ENCODE measurements at regions not wholly inside any gene's neighbourhood (a gene's known extent, or its start where the extent isn't known, plus 50 kb on each side); places are given as distances from the start of the nearest gene placed in this dataset.

DNA sequence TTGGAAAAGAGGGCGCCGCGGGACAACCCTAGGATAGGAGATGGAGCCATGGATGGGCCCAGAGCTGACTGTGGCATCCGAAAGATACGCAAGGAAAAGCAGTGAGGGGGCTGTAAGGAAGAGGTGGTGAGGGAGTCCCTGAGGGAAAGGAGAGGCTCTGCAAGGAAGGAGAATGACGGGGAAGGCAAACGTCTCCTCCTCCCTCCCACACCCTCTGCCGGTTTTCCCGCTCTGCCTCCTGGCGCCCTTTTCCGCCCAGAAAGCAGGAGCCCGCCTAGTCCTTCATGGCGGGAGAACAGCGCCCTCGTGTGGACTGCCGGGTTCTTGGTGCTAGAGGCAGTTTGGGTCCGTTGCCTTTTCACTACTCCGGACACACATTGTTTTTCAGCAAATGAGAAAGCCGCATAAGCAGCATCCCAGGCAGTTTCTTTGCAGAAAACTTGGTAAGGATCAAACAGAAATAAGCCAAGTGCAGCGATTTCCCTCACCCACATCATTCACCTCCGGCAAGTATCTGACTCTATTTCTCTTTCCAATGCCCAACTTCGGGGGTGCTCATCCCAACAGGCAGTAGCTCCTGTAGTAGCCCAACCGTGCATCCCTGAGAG is 200.4 kb downstream of the INO80D start (continued):
- TF ChIP-seq, protein P1, sequence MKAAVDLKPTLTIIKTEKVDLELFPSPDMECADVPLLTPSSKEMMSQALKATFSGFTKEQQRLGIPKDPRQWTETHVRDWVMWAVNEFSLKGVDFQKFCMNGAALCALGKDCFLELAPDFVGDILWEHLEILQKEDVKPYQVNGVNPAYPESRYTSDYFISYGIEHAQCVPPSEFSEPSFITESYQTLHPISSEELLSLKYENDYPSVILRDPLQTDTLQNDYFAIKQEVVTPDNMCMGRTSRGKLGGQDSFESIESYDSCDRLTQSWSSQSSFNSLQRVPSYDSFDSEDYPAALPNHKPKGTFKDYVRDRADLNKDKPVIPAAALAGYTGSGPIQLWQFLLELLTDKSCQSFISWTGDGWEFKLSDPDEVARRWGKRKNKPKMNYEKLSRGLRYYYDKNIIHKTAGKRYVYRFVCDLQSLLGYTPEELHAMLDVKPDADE (IDR thresholded peaks at IDR 0.05), result no peak
- TF ChIP-seq ZNF114 (CRISPR knock-in tag; IDR thresholded peaks at IDR 0.05) (no peak), NANOG (IDR thresholded peaks at IDR 0.05; ENCODE audit: borderline replicate concordance) (no peak)

DNA sequence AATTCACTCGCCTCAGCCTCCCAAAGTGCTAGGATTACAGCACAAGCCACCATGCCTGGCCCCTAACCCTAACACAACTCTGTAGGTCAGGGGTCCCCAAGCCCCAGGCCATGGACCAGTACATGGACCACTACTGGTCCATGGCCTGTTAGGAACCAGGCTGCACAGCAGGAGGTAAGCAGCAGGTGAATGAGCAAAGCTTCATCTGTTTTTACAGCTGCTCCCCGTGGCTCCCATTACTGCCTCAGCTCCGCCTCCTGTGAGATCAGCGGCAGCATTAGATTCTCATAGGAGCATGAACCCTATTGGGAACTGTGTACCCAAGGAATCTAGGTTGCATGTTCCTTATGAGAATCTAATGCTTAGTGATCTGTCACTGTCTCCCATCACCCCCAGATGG is 201.7 kb downstream of the NRP2 start:
- H3K4me1 Mint-ChIP-seq, result peaks cover 10% of the 10 kb centered on the region; the same call in 2 of the 3 replicates
- no peak for ATAC-seq
- peaks cover 6% of the 10 kb centered on the region for H3K9me3 Mint-ChIP-seq
- Histone ChIP-seq H3K27ac (ENCODE audit: low read depth) (no peak overlapping the region), H3K4me1 (ENCODE audit: insufficient read depth) (peaks cover 6% of the 10 kb centered on the region), H3F3A (replicated peaks; ENCODE audit: low read depth) (no peaks in the 10 kb centered on the region), H3K27me3 (ENCODE audit: insufficient read depth) (no peaks in the 10 kb centered on the region), H4K20me1 (replicated peaks; ENCODE audit: insufficient read depth) (no peaks in the 10 kb centered on the region), H3K4me3 (no peak overlapping the region), H3K9me2 (ENCODE audit: insufficient read depth) (no peaks in the 10 kb centered on the region; the same call in 1 of the 2 replicates), H3K79me2 (replicated peaks; ENCODE audit: insufficient read depth) (no peaks in the 10 kb centered on the region), H3K4me2 (no peak overlapping the region), H3K36me3 (ENCODE audit: insufficient read depth) (no peaks in the 10 kb centered on the region), H2AFZ (no peak overlapping the region)
- DNase-seq (ENCODE audit: low spot score), result no peak
- peaks cover 3% of the 10 kb centered on the region; the same call in 2 of the 3 replicates for H3K36me3 Mint-ChIP-seq (ENCODE audit: low read depth)
- peaks cover 7% of the 10 kb centered on the region for H3K27me3 Mint-ChIP-seq (ENCODE audit: insufficient read depth, low read depth, poor library complexity)
- no peak overlapping the region for H3K4me3 Mint-ChIP-seq
- H3K27ac Mint-ChIP-seq, result no peak overlapping the region
- TF ChIP-seq, protein P2, sequence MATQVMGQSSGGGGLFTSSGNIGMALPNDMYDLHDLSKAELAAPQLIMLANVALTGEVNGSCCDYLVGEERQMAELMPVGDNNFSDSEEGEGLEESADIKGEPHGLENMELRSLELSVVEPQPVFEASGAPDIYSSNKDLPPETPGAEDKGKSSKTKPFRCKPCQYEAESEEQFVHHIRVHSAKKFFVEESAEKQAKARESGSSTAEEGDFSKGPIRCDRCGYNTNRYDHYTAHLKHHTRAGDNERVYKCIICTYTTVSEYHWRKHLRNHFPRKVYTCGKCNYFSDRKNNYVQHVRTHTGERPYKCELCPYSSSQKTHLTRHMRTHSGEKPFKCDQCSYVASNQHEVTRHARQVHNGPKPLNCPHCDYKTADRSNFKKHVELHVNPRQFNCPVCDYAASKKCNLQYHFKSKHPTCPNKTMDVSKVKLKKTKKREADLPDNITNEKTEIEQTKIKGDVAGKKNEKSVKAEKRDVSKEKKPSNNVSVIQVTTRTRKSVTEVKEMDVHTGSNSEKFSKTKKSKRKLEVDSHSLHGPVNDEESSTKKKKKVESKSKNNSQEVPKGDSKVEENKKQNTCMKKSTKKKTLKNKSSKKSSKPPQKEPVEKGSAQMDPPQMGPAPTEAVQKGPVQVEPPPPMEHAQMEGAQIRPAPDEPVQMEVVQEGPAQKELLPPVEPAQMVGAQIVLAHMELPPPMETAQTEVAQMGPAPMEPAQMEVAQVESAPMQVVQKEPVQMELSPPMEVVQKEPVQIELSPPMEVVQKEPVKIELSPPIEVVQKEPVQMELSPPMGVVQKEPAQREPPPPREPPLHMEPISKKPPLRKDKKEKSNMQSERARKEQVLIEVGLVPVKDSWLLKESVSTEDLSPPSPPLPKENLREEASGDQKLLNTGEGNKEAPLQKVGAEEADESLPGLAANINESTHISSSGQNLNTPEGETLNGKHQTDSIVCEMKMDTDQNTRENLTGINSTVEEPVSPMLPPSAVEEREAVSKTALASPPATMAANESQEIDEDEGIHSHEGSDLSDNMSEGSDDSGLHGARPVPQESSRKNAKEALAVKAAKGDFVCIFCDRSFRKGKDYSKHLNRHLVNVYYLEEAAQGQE (IDR thresholded peaks at IDR 0.05; ENCODE audit: unreplicated experiment), result no peak
- TF ChIP-seq ZNF331 (CRISPR knock-in tag; IDR thresholded peaks at IDR 0.05; ENCODE audit: low read depth) (no peak), NANOG (IDR thresholded peaks at IDR 0.05; ENCODE audit: borderline replicate concordance) (no peak), STAT1 (IDR thresholded peaks at IDR 0.05; ENCODE audit: unreplicated experiment) (no peak), EZH2phosphoT487 (IDR thresholded peaks at IDR 0.05; ENCODE audit: unreplicated experiment) (no peak), CREB1 (CRISPR knock-in tag; IDR thresholded peaks at IDR 0.05; ENCODE audit: low read depth) (no peak), POLR2AphosphoS5 (IDR thresholded peaks at IDR 0.05; ENCODE audit: low read depth) (no peak)

Data from GM23338 (cell line).